K562 (cell line): ENCODE measurements at regions not wholly inside any gene's neighbourhood (a gene's known extent, or its start where the extent isn't known, plus 50 kb on each side); places are given as distances from the start of the nearest gene placed in this dataset.

ENCODE experiments used
- ATAC-seq: fragments of 200-7000 bp; cut with Tn5 transposase; 3 replicates; pipeline ENCODE4 v1.9.1; 2020; ENCODE audit warnings: moderate library complexity
- BruUV-seq: library from RNA; stranded (reverse); fragments of 400-500 nt; replicated peaks from 2 replicates; lab custom pipeline; 2021; lab: Mats Ljungman, UMichigan
- CTCF ChIA-PET: fragments of 300-600 bp; formaldehyde crosslinking; extraction: SDS; loops from one replicate; lab custom pipeline; 2021; ENCODE audit warnings: low intra/inter-chr PET ratio; lab: Yijun Ruan, JAX
- POLR2A ChIA-PET: fragments of 300-600, 350-650 bp; sonication (Branson Sonifier 250); formaldehyde crosslinking; extraction: SDS; loops from one replicate; lab custom pipeline; 2021; ENCODE audit warnings: antibody characterized with exemption, inconsistent platforms; lab: Yijun Ruan, JAX
- DNase-seq, 4 experiments: peaks; one replicate each; pipeline versions ENCODE4 v3.0.0 to v3.0.0-alpha.2; 2011 to 2018; ENCODE audit warnings: low spot score in 3 of 4, mixed read lengths in 3 of 4; ENCODE audit errors: extremely low read depth in 1 of 4
- FAIRE-seq: peaks from 2 replicates; lab custom pipeline; 2011; peaks lifted over from hg19 to GRCh38; lab: Jason Lieb, UNC
- H2AFZ ChIP-seq: 2 replicates; pipeline ENCODE4 v1.6.0; 2011; ENCODE audit warnings: low read depth, low read length, control low read depth, inconsistent platforms
- H3K27ac ChIP-seq: fragments of 200-600 bp; 3 replicates; pipeline ENCODE4 v1.8.0; 2011; ENCODE audit warnings: low read depth, mild to moderate bottlenecking, control low read depth, inconsistent platforms, low read length, moderate library complexity, mixed read lengths; ENCODE audit errors: extremely low read depth
- H3K27me3 ChIP-seq, 2 experiments: fragments of 300-600 bp in 1 of 2; 2 replicates in 1 of 2; 3 replicates in 1 of 2; pipeline versions ENCODE4 v1.6.0 to v1.8.0; 2011; ENCODE audit warnings: inconsistent platforms in 2 of 2, low read length in 2 of 2, mild to moderate bottlenecking in 1 of 2, mixed read lengths in 1 of 2, moderate library complexity in 1 of 2; ENCODE audit not compliant: control insufficient read depth in 2 of 2, insufficient read depth in 2 of 2
- H3K36me3 ChIP-seq: fragments of 300-600 bp; 3 replicates; pipeline ENCODE4 v1.8.0; 2011; ENCODE audit warnings: mild to moderate bottlenecking, low read length, inconsistent platforms; ENCODE audit not compliant: control insufficient read depth, insufficient read depth
- H3K4me1 ChIP-seq, 2 experiments: fragments of 200-600 bp in 1 of 2; replicated peaks in 1 of 2; 2 replicates in 1 of 2; 3 replicates in 1 of 2; pipeline versions ENCODE4 v1.5.1 to v1.8.0; 2011; ENCODE audit warnings: inconsistent platforms in 2 of 2, low read length in 2 of 2, mild to moderate bottlenecking in 1 of 2, mixed read lengths in 1 of 2, moderate library complexity in 1 of 2; ENCODE audit not compliant: control insufficient read depth in 2 of 2, insufficient read depth in 2 of 2
- H3K4me2 ChIP-seq: 2 replicates; pipeline ENCODE4 v1.6.1; 2011; ENCODE audit warnings: low read length, control low read depth, inconsistent platforms, mixed read lengths; ENCODE audit not compliant: insufficient read depth
- H3K4me3 ChIP-seq: fragments of 200-600 bp; sonication (generic), shearing (Covaris generic); 2 replicates; pipeline ENCODE4 v1.5.1; 2016; ENCODE audit warnings: control low read depth, inconsistent platforms
- H3K79me2 ChIP-seq: fragments of 200-600 bp; 3 replicates; pipeline ENCODE4 v1.8.0; 2011; ENCODE audit warnings: low read length, inconsistent platforms; ENCODE audit not compliant: control insufficient read depth, insufficient read depth
- H3K9ac ChIP-seq, 2 experiments: 2 replicates each; pipeline versions ENCODE4 v1.6.0 to v1.6.1; 2011; ENCODE audit warnings: low read depth in 2 of 2, low read length in 2 of 2, control low read depth in 1 of 2, inconsistent platforms in 1 of 2, mild to moderate bottlenecking in 1 of 2, mixed read lengths in 1 of 2; ENCODE audit not compliant: insufficient read depth in 1 of 2
- H3K9me1 ChIP-seq: one replicate; pipeline ENCODE4 v1.6.0; 2011; ENCODE audit warnings: inconsistent platforms, mild to moderate bottlenecking, low read length, moderate library complexity; ENCODE audit not compliant: control insufficient read depth, insufficient read depth
- H3K9me3 ChIP-seq: replicated peaks from 2 replicates; pipeline ENCODE4 v1.5.1; 2011; ENCODE audit warnings: low read depth, low read length, inconsistent platforms; ENCODE audit not compliant: control insufficient read depth, insufficient read depth
- H4K20me1 ChIP-seq: replicated peaks from 2 replicates; pipeline ENCODE4 v1.6.1; 2011; ENCODE audit warnings: low read length, inconsistent platforms, mixed read lengths; ENCODE audit not compliant: control insufficient read depth, insufficient read depth
- HNRNPUL1 ChIP-seq: fragments of 200-400 bp; formaldehyde crosslinking; IDR thresholded peaks from 2 replicates; pipeline ENCODE4 v1.6.1; 2017; ENCODE audit warnings: low read length
- RBM22 ChIP-seq: fragments of 200-400 bp; formaldehyde crosslinking; IDR thresholded peaks from 2 replicates; pipeline ENCODE4 v1.6.1; 2018; ENCODE audit warnings: low read length, low read depth; ENCODE audit not compliant: poor library complexity, severe bottlenecking
- SMC3 ChIP-seq: conservative IDR thresholded peaks from 2 replicates; pipeline ENCODE4 v1.6.1; 2011; ENCODE audit warnings: low read depth, low read length, improper control_type of control experiment; ENCODE audit not compliant: insufficient read depth
- TSC22D4 ChIP-seq: fragments of 450-650 bp; IDR thresholded peaks from 2 replicates; pipeline ENCODE4 v1.6.1; 2016; ENCODE audit warnings: missing genetic modification characterization, missing biosample characterization, control low read depth
- WHSC1 ChIP-seq: IDR thresholded peaks from one replicate; pipeline ENCODE4 v1.6.1; 2012; ENCODE audit warnings: low read length, control low read depth, inconsistent platforms
- ZBTB40 ChIP-seq, 2 experiments: fragments of 450-650 bp in 1 of 2; sonication (generic) in 1 of 2; formaldehyde crosslinking in 1 of 2; IDR thresholded peaks; 2 replicates each; pipeline versions ENCODE4 v1.7.1 to v1.9.0; 2016 to 2022; ENCODE audit warnings: inconsistent platforms in 1 of 2, mild to moderate bottlenecking in 1 of 2, missing genetic modification reagents in 1 of 2
- ZNF143 ChIP-seq: sonication (generic); formaldehyde crosslinking; IDR thresholded peaks from 2 replicates; pipeline ENCODE4 v1.9.0; 2022; ENCODE audit warnings: mild to moderate bottlenecking, missing genetic modification reagents
- ZNF507 ChIP-seq: conservative IDR thresholded peaks from 2 replicates; pipeline ENCODE4 v1.6.1; 2017; ENCODE audit warnings: missing genetic modification characterization, missing compliant biosample characterization
- WGBS: fragments of 100-300 bp; shearing (Covaris generic); methylation state at CpG from one replicate; pipeline ENCODE4 v1.1.6; 2016; ENCODE audit warnings: low coverage, mixed read lengths; ENCODE audit not compliant: insufficient coverage; ENCODE audit errors: missing lambda C conversion rate; 5-methylcytosine and 5-hydroxymethylcytosine counted together
- in situ Hi-C: fragments of 300-500 bp; cut with MboI; formaldehyde crosslinking; loops from 4 replicates; pipeline ENCODE4 v1.15.0; 2018; ENCODE audit warnings: inconsistent platforms, mixed read lengths
- intact Hi-C: fragments of 100-400 bp; cut with micrococcal nuclease; formaldehyde crosslinking; loops from 2 replicates; pipeline ENCODE4 v1.14.2; 2022

DNA sequence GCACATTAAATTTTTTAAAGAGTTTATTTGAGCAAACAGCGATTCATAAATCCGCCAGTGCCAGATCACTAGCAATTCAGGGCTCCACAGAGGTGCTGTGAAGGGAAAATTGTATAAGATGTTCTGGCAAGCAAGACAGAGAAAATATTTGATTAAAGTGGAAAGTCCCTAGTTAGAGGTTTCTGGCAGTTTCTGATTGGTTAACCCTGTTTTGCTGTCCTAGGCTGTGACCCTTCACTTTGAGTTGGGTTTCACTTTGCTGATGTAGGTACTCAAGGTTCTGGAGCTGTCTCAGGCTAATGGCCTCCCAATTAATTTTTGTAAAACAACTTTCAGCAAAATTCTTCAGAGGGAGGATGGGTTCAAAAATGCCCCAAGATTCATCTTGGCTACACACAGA lies 79.4 kb upstream of the NXPH1 start:
- 88% methylated on average over 2 of the region's 2 CpGs for WGBS
- in situ Hi-C loops: no loop called here
- H3K79me2 ChIP-seq: no peaks in the 10 kb centered on the region
- TF ChIP-seq ZNF507 (tag): peak; percentile 52; the same call in 1 of the 2 replicates
- TF ChIP-seq TSC22D4: no peak
- no peak for TF ChIP-seq RBM22
- no peak for TF ChIP-seq SMC3
- DNase-seq (no peak), FAIRE-seq (no peak), ATAC-seq (no peak)
- no peaks in the 10 kb centered on the region for H4K20me1 ChIP-seq
- no peak overlapping the region for H2AFZ ChIP-seq
- POLR2A ChIA-PET: no interaction called here
- H3K4me3 ChIP-seq: no peak overlapping the region
- no peak overlapping the region for H3K27ac ChIP-seq
- H3K4me2 ChIP-seq: no peak overlapping the region
- intact Hi-C loops: no loop called here
- CTCF ChIA-PET: no interaction called here
- no peaks in the 10 kb centered on the region for H3K36me3 ChIP-seq
- no peak overlapping the region for H3K9ac ChIP-seq
- no peaks in the 10 kb centered on the region; a peak in 2 of 5 replicates for H3K4me1 ChIP-seq
- H3K9me1 ChIP-seq: no peaks in the 10 kb centered on the region
- H3K9me3 ChIP-seq: no peaks in the 10 kb centered on the region
- no TSS peak for BruUV-seq
- H3K27me3 ChIP-seq: no peaks in the 10 kb centered on the region

DNA sequence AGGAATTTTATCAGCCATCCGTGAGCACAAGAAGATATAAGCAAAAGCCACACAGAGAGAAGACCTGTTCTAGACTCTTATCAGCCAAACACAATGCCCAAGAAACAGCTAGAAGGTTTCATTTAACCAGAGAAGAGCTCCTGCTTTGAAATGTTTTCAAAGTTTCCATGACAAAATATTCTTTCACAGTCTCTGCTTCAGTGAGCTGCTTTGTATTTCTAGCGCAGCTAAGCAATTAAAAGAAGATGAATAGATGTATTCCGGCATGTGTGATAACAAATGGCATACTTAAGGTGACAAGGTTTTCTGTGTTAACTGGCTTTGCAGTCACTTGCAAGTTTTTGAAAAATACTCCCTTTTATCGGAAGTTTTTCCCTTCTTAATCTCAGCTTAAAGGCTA lies 78.9 kb upstream of the NXPH1 start:
- Histone ChIP-seq H3K27ac (no peak overlapping the region), H3K4me2 (no peak overlapping the region), H3K9ac (no peak overlapping the region), H3K9me3 (no peaks in the 10 kb centered on the region), H3K4me3 (no peak overlapping the region), H3K79me2 (no peaks in the 10 kb centered on the region), H3K27me3 (no peaks in the 10 kb centered on the region), H3K4me1 (no peaks in the 10 kb centered on the region; a peak in 2 of 5 replicates), H3K36me3 (no peaks in the 10 kb centered on the region), H4K20me1 (no peaks in the 10 kb centered on the region), H2AFZ (no peak overlapping the region), H3K9me1 (no peaks in the 10 kb centered on the region)
- ATAC-seq (no peak), DNase-seq (no peak), FAIRE-seq (no peak)
- in situ Hi-C loops (no loop called here), intact Hi-C loops (no loop called here)
- no TSS peak for BruUV-seq
- POLR2A ChIA-PET: no interaction called here
- CTCF ChIA-PET: no interaction called here
- 41% methylated on average over 4 of the region's 4 CpGs for WGBS
- TF ChIP-seq ZNF143 (CRISPR knock-in tag): no peak
- no peak for TF ChIP-seq WHSC1
- no peak for TF ChIP-seq ZBTB40 (IDR thresholded peaks at IDR 0.05)
- no peak for TF ChIP-seq ZBTB40 (CRISPR knock-in tag; IDR thresholded peaks at IDR 0.05)
- TF ChIP-seq HNRNPUL1: no peak
